HepG2 (cell line): ENCODE measurements at regions not wholly inside any gene's neighbourhood (a gene's known extent, or its start where the extent isn't known, plus 50 kb on each side); places are given as distances from the start of the nearest gene placed in this dataset.

Experiments
- ATM ChIP-seq: fragments of 450-650 bp; IDR thresholded peaks from 2 replicates; pipeline ENCODE4 v1.7.1; 2017; ENCODE audit warnings: mild to moderate bottlenecking, borderline replicate concordance
- CTCF ChIP-seq: sonication (generic); formaldehyde crosslinking; IDR thresholded peaks from 2 replicates; pipeline ENCODE4 v1.5.0; 2020; ENCODE audit warnings: mild to moderate bottlenecking, missing genetic modification reagents, moderate library complexity
- E2F5 ChIP-seq: sonication (generic); formaldehyde crosslinking; conservative IDR thresholded peaks from 2 replicates; pipeline ENCODE4 v1.4.0; 2020; ENCODE audit warnings: missing genetic modification reagents
- FOXJ3 ChIP-seq: sonication (generic); formaldehyde crosslinking; IDR thresholded peaks from 2 replicates; pipeline ENCODE4 v1.4.0; 2020; ENCODE audit warnings: missing genetic modification reagents, mild to moderate bottlenecking, borderline replicate concordance
- NFE2L2 ChIP-seq: fragments of 150-350 bp; IDR thresholded peaks from 2 replicates; pipeline ENCODE4 v1.6.1; 2014; ENCODE audit warnings: low read length
- NFIC ChIP-seq: IDR thresholded peaks from 2 replicates; pipeline ENCODE4 v1.6.1; 2012; ENCODE audit warnings: mild to moderate bottlenecking, low read length, inconsistent platforms
- XBP1 ChIP-seq: sonication (generic); formaldehyde crosslinking; IDR thresholded peaks from 2 replicates; pipeline ENCODE4 v1.5.0; 2020; ENCODE audit warnings: missing genetic modification reagents

- TF ChIP-seq ATM (no peak), NFE2L2 (no peak), NFIC (no peak), FOXJ3 (CRISPR knock-in tag) (no peak), XBP1 (CRISPR knock-in tag) (no peak), E2F5 (no peak), CTCF (CRISPR knock-in tag) (no peak)
Measured at GRCh38 chr12:115324949-115325593, 641.1 kb upstream of the TBX3 start.
